ENCODE measurements at regions not wholly inside any gene's neighbourhood (a gene's known extent, or its start where the extent isn't known, plus 50 kb on each side); places are given as distances from the start of the nearest gene placed in this dataset.

GRCh38 chrX:39624166-39624565 is 473.6 kb downstream of the BCOR start:
- no peak overlapping the region for H3K27ac ChIP-seq
- TF ChIP-seq CTCF (IDR thresholded peaks at IDR 0.05), result no peak
- TF ChIP-seq POLR2A (IDR thresholded peaks at IDR 0.05), result no peak
- TF ChIP-seq EP300 (IDR thresholded peaks at IDR 0.05), result no peak
- no peaks in the 10 kb centered on the region for H3K9me3 ChIP-seq
- WGBS, 3 donors, result 70 to 74% (median 72%) methylated on average over 4 of the region's 4 CpGs
- no peak for DNase-seq
- no peaks in the 10 kb centered on the region for H3K36me3 ChIP-seq
- no peaks in the 10 kb centered on the region for H3K27me3 ChIP-seq
- intact Hi-C loops (cut with DNase I), result no loop called here
- H3K4me1 ChIP-seq (ENCODE audit: insufficient read depth), result no peaks in the 10 kb centered on the region
- H3K4me3 ChIP-seq, result no peak overlapping the region

GRCh38 chrX:39625810-39626209 is 471.9 kb downstream of the BCOR start:
- Histone ChIP-seq H3K4me1 (ENCODE audit: insufficient read depth) (no peaks in the 10 kb centered on the region), H3K9me3 (no peaks in the 10 kb centered on the region), H3K36me3 (no peaks in the 10 kb centered on the region), H3K27me3 (no peaks in the 10 kb centered on the region), H3K4me3 (no peak overlapping the region), H3K27ac (no peak overlapping the region)
- intact Hi-C loops (cut with DNase I), result no loop called here
- no peak for DNase-seq
- WGBS, 3 donors, result 70 to 75% (median 72%) methylated on average over 4 of the region's 4 CpGs
- no peak for TF ChIP-seq CTCF (IDR thresholded peaks at IDR 0.05)
- no peak for TF ChIP-seq EP300 (IDR thresholded peaks at IDR 0.05)
- TF ChIP-seq POLR2A (IDR thresholded peaks at IDR 0.05), result no peak

- DNase-seq, result no peak
- WGBS, 3 donors, result 69 to 80% (median 70%) methylated on average over 7 of the region's 7 CpGs
- Histone ChIP-seq H3K27ac (no peak overlapping the region), H3K4me3 (no peak overlapping the region), H3K36me3 (no peaks in the 10 kb centered on the region), H3K9me3 (no peaks in the 10 kb centered on the region), H3K4me1 (ENCODE audit: insufficient read depth) (no peaks in the 10 kb centered on the region), H3K27me3 (no peaks in the 10 kb centered on the region)
- no peak for TF ChIP-seq EP300 (IDR thresholded peaks at IDR 0.05)
- no peak for TF ChIP-seq CTCF (IDR thresholded peaks at IDR 0.05)
- TF ChIP-seq POLR2A (IDR thresholded peaks at IDR 0.05), result no peak
- intact Hi-C loops (cut with DNase I), result no loop called here
These were observed 471.0 kb downstream of the BCOR start for GRCh38 chrX:39626749-39627148.

GRCh38 chrX:39627257-39627656 is 470.5 kb downstream of the BCOR start:
- 48 to 55% (median 50%) methylated on average over 5 of the region's 5 CpGs for WGBS, 3 donors
- TF ChIP-seq CTCF (IDR thresholded peaks at IDR 0.05) (no peak), EP300 (IDR thresholded peaks at IDR 0.05) (no peak), POLR2A (IDR thresholded peaks at IDR 0.05) (no peak)
- intact Hi-C loops (cut with DNase I), result no loop called here
- H3K27ac ChIP-seq, result no peak overlapping the region
- no peak for DNase-seq
- H3K27me3 ChIP-seq, result no peaks in the 10 kb centered on the region
- H3K36me3 ChIP-seq, result no peaks in the 10 kb centered on the region
- no peaks in the 10 kb centered on the region for H3K4me1 ChIP-seq (ENCODE audit: insufficient read depth)
- H3K9me3 ChIP-seq, result no peaks in the 10 kb centered on the region
- no peak overlapping the region for H3K4me3 ChIP-seq

- Histone ChIP-seq H3K4me3 (no peak overlapping the region), H3K27me3 (no peaks in the 10 kb centered on the region), H3K9me3 (no peaks in the 10 kb centered on the region), H3K27ac (no peak overlapping the region), H3K4me1 (ENCODE audit: insufficient read depth) (no peaks in the 10 kb centered on the region), H3K36me3 (no peaks in the 10 kb centered on the region)
- 81 to 100% (median 90%) methylated on average over 1 of the region's 1 CpG for WGBS, 3 donors
- DNase-seq, result no peak
- intact Hi-C loops (cut with DNase I), result no loop called here
- TF ChIP-seq CTCF (IDR thresholded peaks at IDR 0.05) (no peak), POLR2A (IDR thresholded peaks at IDR 0.05) (no peak), EP300 (IDR thresholded peaks at IDR 0.05) (no peak)
These were observed 468.8 kb downstream of the BCOR start for GRCh38 chrX:39629001-39629400.

Data from ovary (tissue), 7 donors.